NB4 (cell line): ENCODE measurements at regions not wholly inside any gene's neighbourhood (a gene's known extent, or its start where the extent isn't known, plus 50 kb on each side); places are given as distances from the start of the nearest gene placed in this dataset.

Experiments used
- MAX ChIP-seq: IDR thresholded peaks from 2 replicates; pipeline ENCODE4 v1.6.1; 2011; ENCODE audit warnings: low read depth, low read length
- MYC ChIP-seq: IDR thresholded peaks from 2 replicates; pipeline ENCODE4 v1.6.1; 2011; ENCODE audit warnings: low read depth, low read length
- POLR2A ChIP-seq: IDR thresholded peaks from 2 replicates; pipeline ENCODE4 v1.6.1; 2011; ENCODE audit warnings: mild to moderate bottlenecking; ENCODE audit not compliant: insufficient read length; ENCODE audit errors: extremely low read depth
- TF ChIP-seq, protein P1 (sequence below): IDR thresholded peaks from one replicate; pipeline ENCODE4 v1.5.1; 2012; ENCODE audit warnings: low read depth, low read length

- TF ChIP-seq POLR2A = no peak
- TF ChIP-seq, protein P1, sequence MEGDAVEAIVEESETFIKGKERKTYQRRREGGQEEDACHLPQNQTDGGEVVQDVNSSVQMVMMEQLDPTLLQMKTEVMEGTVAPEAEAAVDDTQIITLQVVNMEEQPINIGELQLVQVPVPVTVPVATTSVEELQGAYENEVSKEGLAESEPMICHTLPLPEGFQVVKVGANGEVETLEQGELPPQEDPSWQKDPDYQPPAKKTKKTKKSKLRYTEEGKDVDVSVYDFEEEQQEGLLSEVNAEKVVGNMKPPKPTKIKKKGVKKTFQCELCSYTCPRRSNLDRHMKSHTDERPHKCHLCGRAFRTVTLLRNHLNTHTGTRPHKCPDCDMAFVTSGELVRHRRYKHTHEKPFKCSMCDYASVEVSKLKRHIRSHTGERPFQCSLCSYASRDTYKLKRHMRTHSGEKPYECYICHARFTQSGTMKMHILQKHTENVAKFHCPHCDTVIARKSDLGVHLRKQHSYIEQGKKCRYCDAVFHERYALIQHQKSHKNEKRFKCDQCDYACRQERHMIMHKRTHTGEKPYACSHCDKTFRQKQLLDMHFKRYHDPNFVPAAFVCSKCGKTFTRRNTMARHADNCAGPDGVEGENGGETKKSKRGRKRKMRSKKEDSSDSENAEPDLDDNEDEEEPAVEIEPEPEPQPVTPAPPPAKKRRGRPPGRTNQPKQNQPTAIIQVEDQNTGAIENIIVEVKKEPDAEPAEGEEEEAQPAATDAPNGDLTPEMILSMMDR = no peak
- TF ChIP-seq MAX = no peak
- TF ChIP-seq MYC = no peak
Measured at GRCh38 chr9:75457474-75458011, 369.2 kb downstream of the OSTF1 start.
